IMR-90 (cell line): ENCODE measurements at regions not wholly inside any gene's neighbourhood (a gene's known extent, or its start where the extent isn't known, plus 50 kb on each side); places are given as distances from the start of the nearest gene placed in this dataset.

Experiments used
- ATAC-seq: fragments of 200-7000 bp; cut with Tn5 transposase; 2 replicates; pipeline ENCODE4 v1.9.1; 2020; ENCODE audit warnings: low read depth, mild to moderate bottlenecking, moderate library complexity
- BruUV-seq: library from RNA; stranded (reverse); fragments of 400-500 nt; replicated peaks from 2 replicates; lab custom pipeline; 2021; lab: Mats Ljungman, UMichigan
- CTCF ChIA-PET: fragments of 300-600 bp; formaldehyde crosslinking; extraction: SDS; loops from one replicate; lab custom pipeline; 2021; ENCODE audit warnings: antibody characterized with exemption; lab: Yijun Ruan, JAX
- POLR2A ChIA-PET: fragments of 300-600 bp; sonication (Branson Sonifier 250); formaldehyde crosslinking; loops from one replicate; lab custom pipeline; 2022; ENCODE audit warnings: antibody characterized with exemption; ENCODE audit not compliant: unreplicated experiment; lab: Charles Lee
- DNase-seq: peaks from one replicate; pipeline ENCODE4 v3.0.0; 2013
- H2AFZ ChIP-seq: replicated peaks from 2 replicates; pipeline ENCODE3; 2013; ENCODE audit warnings: low read length, mild to moderate bottlenecking; ENCODE audit not compliant: poor library complexity
- H2AK5ac ChIP-seq: 2 replicates; pipeline ENCODE4 v1.6.1; 2013; ENCODE audit warnings: low read depth, low read length, inconsistent platforms
- H2AK9ac ChIP-seq: replicated peaks from 2 replicates; pipeline ENCODE3; 2013; ENCODE audit warnings: mild to moderate bottlenecking, low read depth, low read length, moderate library complexity; ENCODE audit not compliant: poor library complexity
- H2BK120ac ChIP-seq: 2 replicates; pipeline ENCODE4 v1.6.1; 2013; ENCODE audit warnings: low read depth, low read length, inconsistent platforms
- H2BK15ac ChIP-seq: 3 replicates; pipeline ENCODE4 v1.6.1; 2013; ENCODE audit warnings: low read depth, low read length, inconsistent platforms
- H2BK20ac ChIP-seq: 2 replicates; pipeline ENCODE4 v1.6.1; 2013; ENCODE audit warnings: low read depth, mild to moderate bottlenecking, inconsistent platforms, low read length, moderate library complexity
- H2BK5ac ChIP-seq: 2 replicates; pipeline ENCODE4 v1.6.1; 2013; ENCODE audit warnings: mild to moderate bottlenecking, low read depth, low read length, inconsistent platforms; ENCODE audit not compliant: poor library complexity, severe bottlenecking
- H3K14ac ChIP-seq: replicated peaks from 2 replicates; pipeline ENCODE4 v1.6.1; 2013; ENCODE audit warnings: low read depth, low read length, inconsistent platforms
- H3K18ac ChIP-seq: 2 replicates; pipeline ENCODE4 v1.6.1; 2013; ENCODE audit warnings: low read depth, low read length, control low read depth
- H3K23ac ChIP-seq: 2 replicates; pipeline ENCODE4 v1.6.1; 2013; ENCODE audit warnings: low read depth, low read length, inconsistent platforms
- H3K27ac ChIP-seq: 2 replicates; pipeline ENCODE4 v1.5.1; 2013; ENCODE audit warnings: mild to moderate bottlenecking, control low read depth, low read length; ENCODE audit not compliant: insufficient read depth
- H3K27me3 ChIP-seq: 2 replicates; pipeline ENCODE4 v1.6.1; 2013; ENCODE audit warnings: low read length; ENCODE audit not compliant: control insufficient read depth, insufficient read depth
- H3K36me3 ChIP-seq: 2 replicates; pipeline ENCODE4 v1.6.1; 2013; ENCODE audit warnings: low read length, mixed read lengths; ENCODE audit not compliant: control insufficient read depth, insufficient read depth
- H3K4ac ChIP-seq: 2 replicates; pipeline ENCODE4 v1.6.1; 2013; ENCODE audit warnings: low read depth, low read length, inconsistent platforms
- H3K4me1 ChIP-seq: 2 replicates; pipeline ENCODE4 v1.6.1; 2013; ENCODE audit warnings: low read length, mixed read lengths; ENCODE audit not compliant: control insufficient read depth, insufficient read depth
- H3K4me2 ChIP-seq: 2 replicates; pipeline ENCODE4 v1.6.1; 2013; ENCODE audit warnings: low read depth, mild to moderate bottlenecking, control low read depth, low read length, moderate library complexity
- H3K4me3 ChIP-seq: 2 replicates; pipeline ENCODE4 v1.5.1; 2013; ENCODE audit warnings: low read depth, mild to moderate bottlenecking, control low read depth, low read length, moderate library complexity; ENCODE audit not compliant: insufficient read depth
- H3K56ac ChIP-seq: 2 replicates; pipeline ENCODE4 v1.6.1; 2013; ENCODE audit warnings: low read length, inconsistent platforms; ENCODE audit not compliant: insufficient read depth; ENCODE audit errors: extremely low read depth
- H3K79me1 ChIP-seq, 2 experiments: 2 replicates each; pipeline ENCODE4 v1.6.1; 2013; ENCODE audit warnings: low read length in 2 of 2, inconsistent platforms in 1 of 2, low read depth in 1 of 2
- H3K9ac ChIP-seq: 2 replicates; pipeline ENCODE4 v1.6.1; 2013; ENCODE audit warnings: low read depth, low read length, control low read depth
- H3K9me1 ChIP-seq: 2 replicates; pipeline ENCODE4 v1.6.1; 2013; ENCODE audit warnings: low read length, inconsistent platforms; ENCODE audit not compliant: insufficient read depth
- H3K9me3 ChIP-seq: 2 replicates; pipeline ENCODE4 v1.6.1; 2013; ENCODE audit warnings: low read length; ENCODE audit not compliant: control insufficient read depth, insufficient read depth
- H4K20me1 ChIP-seq: 2 replicates; pipeline ENCODE4 v1.6.1; 2013; ENCODE audit warnings: low read length, inconsistent platforms; ENCODE audit not compliant: insufficient read depth
- H4K5ac ChIP-seq: 2 replicates; pipeline ENCODE4 v1.6.1; 2013; ENCODE audit warnings: mild to moderate bottlenecking, low read depth, low read length, control low read depth
- H4K8ac ChIP-seq, 2 experiments: 2 replicates each; pipeline ENCODE4 v1.6.1; 2013; ENCODE audit warnings: low read depth in 2 of 2, low read length in 2 of 2, control low read depth in 1 of 2, inconsistent platforms in 1 of 2
- H4K91ac ChIP-seq: 2 replicates; pipeline ENCODE4 v1.6.1; 2013; ENCODE audit warnings: low read depth, low read length, inconsistent platforms; ENCODE audit not compliant: insufficient read depth
- BHLHE40 ChIP-seq: fragments of 150-350 bp; IDR thresholded peaks from 2 replicates; pipeline ENCODE4 v1.6.1; 2016; ENCODE audit warnings: mild to moderate bottlenecking, low read depth, low read length
- CEBPB ChIP-seq: IDR thresholded peaks from 2 replicates; pipeline ENCODE4 v1.6.1; 2012; ENCODE audit warnings: low read depth, low read length, improper control_type of control experiment
- CHD1 ChIP-seq: IDR thresholded peaks from 2 replicates; pipeline ENCODE4 v1.6.1; 2012; ENCODE audit warnings: low read depth, low read length, improper control_type of control experiment
- CTCF ChIP-seq: conservative IDR thresholded peaks from 2 replicates; pipeline ENCODE4 v1.5.1; 2012; ENCODE audit warnings: mild to moderate bottlenecking, low read depth, low read length, improper control_type of control experiment
- FOS ChIP-seq: fragments of 150-350 bp; IDR thresholded peaks from 2 replicates; pipeline ENCODE4 v1.6.1; 2016; ENCODE audit warnings: low read depth, low read length
- MAFK ChIP-seq: IDR thresholded peaks from 2 replicates; pipeline ENCODE4 v1.6.1; 2012; ENCODE audit warnings: low read depth, low read length, improper control_type of control experiment
- MXI1 ChIP-seq: IDR thresholded peaks from 2 replicates; pipeline ENCODE4 v1.6.1; 2012; ENCODE audit warnings: low read depth, mild to moderate bottlenecking, low read length, moderate library complexity, borderline replicate concordance
- POLR2A ChIP-seq: IDR thresholded peaks from 2 replicates; pipeline ENCODE4 v1.6.1; 2012; ENCODE audit warnings: mild to moderate bottlenecking, low read depth, low read length
- RAD21 ChIP-seq: IDR thresholded peaks from 2 replicates; pipeline ENCODE4 v1.6.1; 2012; ENCODE audit warnings: low read length, improper control_type of control experiment
- RCOR1 ChIP-seq: IDR thresholded peaks from 2 replicates; pipeline ENCODE4 v1.6.1; 2012; ENCODE audit warnings: mild to moderate bottlenecking, low read length, improper control_type of control experiment; ENCODE audit not compliant: insufficient replicate concordance
- RFX5 ChIP-seq: IDR thresholded peaks from 2 replicates; pipeline ENCODE4 v1.8.0; 2012; ENCODE audit warnings: low read depth, mild to moderate bottlenecking, low read length, moderate library complexity
- SMC3 ChIP-seq: fragments of 150-350 bp; IDR thresholded peaks from 2 replicates; pipeline ENCODE4 v1.6.1; 2016; ENCODE audit warnings: low read depth, mild to moderate bottlenecking, antibody characterized with exemption, low read length, moderate library complexity
- WGBS, 2 experiments: methylation state at CpG; one replicate each; pipeline versions ENCODE4 v1.1.5 to v1.1.7; 2013; ENCODE audit warnings: missing lambda C conversion rate in 2 of 2; ENCODE audit not compliant: insufficient read length in 1 of 2; ENCODE audit errors: extremely low coverage in 2 of 2; 5-methylcytosine and 5-hydroxymethylcytosine counted together
- dilution Hi-C: fragments of 300-500 bp; cut with HindIII; formaldehyde crosslinking; loops from one replicate; pipeline ENCODE4 v1.14.3; 2018; ENCODE audit warnings: low sequenced_read_pairs; ENCODE audit not compliant: unreplicated experiment
- in situ Hi-C: fragments of 300-500 bp; cut with MboI; formaldehyde crosslinking; loops from 3 replicates; pipeline ENCODE4 v1.14.3; 2019; ENCODE audit warnings: low sequenced_read_pairs, inconsistent platforms, mixed read lengths
- intact Hi-C: fragments of 100-400 bp; cut with micrococcal nuclease; formaldehyde crosslinking; loops from 2 replicates; pipeline ENCODE4 v1.10.0; 2022
- TF ChIP-seq, protein P1 (sequence below): fragments of 150-350 bp; IDR thresholded peaks from 2 replicates; pipeline ENCODE4 v1.6.1; 2017; ENCODE audit warnings: mild to moderate bottlenecking, antibody characterized with exemption, low read length, low read depth
- TF ChIP-seq, protein P2 (sequence below): fragments of 150-350 bp; IDR thresholded peaks from 2 replicates; pipeline ENCODE4 v1.6.1; 2016; ENCODE audit warnings: low read depth, mild to moderate bottlenecking, low read length, moderate library complexity, borderline replicate concordance

DNA sequence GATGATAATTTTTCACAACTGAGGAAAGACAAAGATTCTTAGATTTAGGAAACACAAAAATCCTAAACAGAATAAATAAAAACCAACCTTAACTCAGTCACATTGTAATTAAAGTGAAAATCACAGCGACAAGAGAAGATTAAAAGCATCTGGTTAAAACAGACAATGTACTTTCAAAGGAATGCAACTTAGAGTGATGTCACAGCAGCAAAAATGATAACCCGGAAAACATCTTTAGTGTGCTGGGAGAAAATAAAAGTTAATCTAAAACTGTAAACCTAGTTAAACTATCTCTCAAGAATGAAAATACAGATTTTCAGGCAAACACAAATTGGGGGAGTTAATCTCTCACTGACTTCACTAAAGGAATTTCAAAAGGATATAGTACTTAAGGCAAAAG is 76.8 kb upstream of the OGFRL1 start:
- WGBS, 2 experiments: no CpG with 5 or more reads among the region's 2 CpGs
- Histone ChIP-seq H3K4me2 (no peak overlapping the region), H4K20me1 (no peaks in the 10 kb centered on the region), H2BK20ac (no peak overlapping the region), H3K56ac (no peak overlapping the region), H3K14ac (no peak overlapping the region), H2AFZ (no peak overlapping the region), H3K4me3 (no peak overlapping the region), H4K5ac (no peak overlapping the region), H3K9me3 (no peaks in the 10 kb centered on the region), H3K4ac (no peak overlapping the region), H3K27me3 (no peaks in the 10 kb centered on the region), H3K23ac (no peak overlapping the region), H3K79me1 (no peaks in the 10 kb centered on the region), H2BK15ac (no peak overlapping the region), H3K27ac (no peak overlapping the region), H2BK120ac (no peak overlapping the region), H4K8ac (no peak overlapping the region), H3K36me3 (no peaks in the 10 kb centered on the region), H3K9me1 (no peaks in the 10 kb centered on the region), H2AK5ac (no peak overlapping the region), H2AK9ac (no peak overlapping the region), H3K4me1 (no peaks in the 10 kb centered on the region), H2BK5ac (no peak overlapping the region), H3K9ac (no peak overlapping the region), H3K18ac (no peak overlapping the region), H4K91ac (no peak overlapping the region)
- BruUV-seq: no TSS peak
- TF ChIP-seq CHD1: no peak
- no peak for TF ChIP-seq POLR2A
- no peak for TF ChIP-seq CEBPB
- TF ChIP-seq, protein P1, sequence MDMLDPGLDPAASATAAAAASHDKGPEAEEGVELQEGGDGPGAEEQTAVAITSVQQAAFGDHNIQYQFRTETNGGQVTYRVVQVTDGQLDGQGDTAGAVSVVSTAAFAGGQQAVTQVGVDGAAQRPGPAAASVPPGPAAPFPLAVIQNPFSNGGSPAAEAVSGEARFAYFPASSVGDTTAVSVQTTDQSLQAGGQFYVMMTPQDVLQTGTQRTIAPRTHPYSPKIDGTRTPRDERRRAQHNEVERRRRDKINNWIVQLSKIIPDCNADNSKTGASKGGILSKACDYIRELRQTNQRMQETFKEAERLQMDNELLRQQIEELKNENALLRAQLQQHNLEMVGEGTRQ: no peak
- TF ChIP-seq CTCF: no peak
- no peak for TF ChIP-seq BHLHE40
- TF ChIP-seq RCOR1: no peak
- TF ChIP-seq, protein P2, sequence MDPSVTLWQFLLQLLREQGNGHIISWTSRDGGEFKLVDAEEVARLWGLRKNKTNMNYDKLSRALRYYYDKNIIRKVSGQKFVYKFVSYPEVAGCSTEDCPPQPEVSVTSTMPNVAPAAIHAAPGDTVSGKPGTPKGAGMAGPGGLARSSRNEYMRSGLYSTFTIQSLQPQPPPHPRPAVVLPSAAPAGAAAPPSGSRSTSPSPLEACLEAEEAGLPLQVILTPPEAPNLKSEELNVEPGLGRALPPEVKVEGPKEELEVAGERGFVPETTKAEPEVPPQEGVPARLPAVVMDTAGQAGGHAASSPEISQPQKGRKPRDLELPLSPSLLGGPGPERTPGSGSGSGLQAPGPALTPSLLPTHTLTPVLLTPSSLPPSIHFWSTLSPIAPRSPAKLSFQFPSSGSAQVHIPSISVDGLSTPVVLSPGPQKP: no peak
- no peak for TF ChIP-seq SMC3
- no peak for TF ChIP-seq RAD21
- no peak for TF ChIP-seq MXI1
- TF ChIP-seq RFX5: no peak
- TF ChIP-seq FOS: no peak
- no peak for TF ChIP-seq MAFK
- no peak for ATAC-seq
- CTCF ChIA-PET: no interaction called here
- intact Hi-C loops: no loop called here
- dilution Hi-C loops: no loop called here
- POLR2A ChIA-PET: no interaction called here
- no peak for DNase-seq
- in situ Hi-C loops: no loop called here
